ENCODE measurements at regions not wholly inside any gene's neighbourhood (a gene's known extent, or its start where the extent isn't known, plus 50 kb on each side); places are given as distances from the start of the nearest gene placed in this dataset.

GRCh38 chr13:76449716-76450115 lies 436.5 kb downstream of the KCTD12 start:
- no peak for DNase-seq (ENCODE audit: low read depth in 2 of 2)

GRCh38 chr13:76446191-76446590 lies 440.0 kb downstream of the KCTD12 start:
- no peak for DNase-seq (ENCODE audit: low read depth in 2 of 2)

GRCh38 chr13:76440568-76440967 lies 445.6 kb downstream of the KCTD12 start:
- no peak for DNase-seq (ENCODE audit: low read depth in 2 of 2)

- DNase-seq (ENCODE audit: low read depth in 2 of 2), result no peak
These were observed 446.7 kb downstream of the KCTD12 start for GRCh38 chr13:76439546-76439945.

- no peak for DNase-seq (ENCODE audit: low read depth in 2 of 2)
These were observed 448.2 kb downstream of the KCTD12 start for GRCh38 chr13:76438050-76438449.

GRCh38 chr13:76425935-76426334 lies 460.3 kb downstream of the KCTD12 start:
- DNase-seq (ENCODE audit: low read depth in 2 of 2), result no peak

GRCh38 chr13:76421011-76421410 lies 465.2 kb downstream of the KCTD12 start:
- no peak for DNase-seq (ENCODE audit: low read depth in 2 of 2)

- no peak for DNase-seq (ENCODE audit: low read depth in 2 of 2)
These were observed 467.8 kb downstream of the KCTD12 start for GRCh38 chr13:76418404-76418803.

GRCh38 chr13:76414320-76414719 lies 471.9 kb downstream of the KCTD12 start:
- DNase-seq (ENCODE audit: low read depth in 2 of 2), result no peak

- DNase-seq (ENCODE audit: low read depth in 2 of 2), result no peak
These were observed 480.0 kb downstream of the KCTD12 start for GRCh38 chr13:76406243-76406642.

GRCh38 chr13:76398425-76398824 lies 487.8 kb downstream of the KCTD12 start:
- DNase-seq (ENCODE audit: low read depth in 2 of 2), result no peak

GRCh38 chr13:76397413-76397812 lies 488.8 kb downstream of the KCTD12 start:
- DNase-seq (ENCODE audit: low read depth in 2 of 2), result no peak

GRCh38 chr13:76389321-76389720 lies 496.9 kb downstream of the KCTD12 start:
- DNase-seq (ENCODE audit: low read depth in 2 of 2), result no peak

GRCh38 chr13:76387566-76387965 lies 498.6 kb downstream of the KCTD12 start:
- DNase-seq (ENCODE audit: low read depth in 2 of 2), result no peak

- DNase-seq (ENCODE audit: low read depth in 2 of 2), result no peak
These were observed 499.9 kb downstream of the KCTD12 start for GRCh38 chr13:76386321-76386720.

GRCh38 chr13:76385586-76385985 lies 500.6 kb downstream of the KCTD12 start:
- no peak for DNase-seq (ENCODE audit: low read depth in 2 of 2)

GRCh38 chr13:76383676-76384461 lies 502.3 kb downstream of the KCTD12 start:
- DNase-seq (ENCODE audit: low read depth in 2 of 2), result no peak

- no peak for DNase-seq (ENCODE audit: low read depth in 2 of 2)
These were observed 505.6 kb downstream of the KCTD12 start for GRCh38 chr13:76380446-76381065.

- no peak for DNase-seq (ENCODE audit: low read depth in 2 of 2)
These were observed 506.7 kb downstream of the KCTD12 start for GRCh38 chr13:76379341-76380105.

GRCh38 chr13:76378767-76379166 lies 507.4 kb downstream of the KCTD12 start:
- DNase-seq (ENCODE audit: low read depth in 2 of 2), result no peak

- DNase-seq (ENCODE audit: low read depth in 2 of 2), result no peak
These were observed 522.4 kb downstream of the KCTD12 start for GRCh38 chr13:76363682-76364289.

GRCh38 chr13:76361868-76362267 lies 524.3 kb downstream of the KCTD12 start:
- DNase-seq (ENCODE audit: low read depth in 2 of 2), result no peak
